ENCODE measurements at regions not wholly inside any gene's neighbourhood (a gene's known extent, or its start where the extent isn't known, plus 50 kb on each side); places are given as distances from the start of the nearest gene placed in this dataset.

DNA sequence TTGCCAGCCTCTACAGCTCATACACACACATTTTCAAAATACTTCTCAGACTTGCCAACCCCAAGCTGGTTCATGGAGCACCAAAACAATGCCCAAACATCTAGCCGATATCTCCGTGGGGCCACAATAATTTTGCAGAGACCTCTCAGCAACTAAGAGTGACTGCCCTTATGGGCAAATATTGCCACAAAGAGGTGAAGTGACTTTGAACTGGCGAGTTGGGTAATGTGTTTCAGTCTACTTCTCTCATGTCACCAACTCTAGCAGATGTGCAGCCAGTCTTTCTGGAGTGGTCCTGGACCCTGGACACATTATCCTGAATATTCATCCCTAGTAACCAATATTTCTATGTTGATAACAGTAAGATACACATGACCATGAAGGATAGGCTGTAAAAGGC is 290.3 kb downstream of the EMP1 start:
- no peak for DNase-seq

DNA sequence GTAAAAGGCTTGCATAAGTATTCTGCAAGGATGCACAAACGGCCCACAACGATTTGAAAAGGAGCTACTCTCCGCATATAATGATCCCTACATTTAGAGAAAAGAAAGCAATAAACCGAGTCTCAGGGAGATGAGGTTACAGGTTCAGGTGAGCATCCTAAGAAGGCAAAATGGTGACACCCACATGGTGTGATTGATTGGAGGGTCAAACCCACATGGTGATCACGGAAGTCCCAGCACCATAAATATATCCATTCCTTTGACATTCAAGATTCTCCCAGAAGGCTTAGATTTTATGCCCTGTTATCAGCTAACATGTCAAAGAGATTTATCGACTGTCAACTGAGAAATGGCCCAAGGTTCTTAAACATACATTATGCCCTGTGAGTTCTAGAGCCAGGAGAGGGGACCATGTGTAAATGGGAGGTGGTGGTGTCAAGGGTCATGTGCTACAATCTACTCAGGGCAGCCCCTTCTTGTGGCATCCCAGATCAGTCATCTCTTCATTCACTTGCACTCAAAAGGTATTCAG is 282.2 kb downstream of the EMP1 start:
- DNase-seq, result no peak

DNA sequence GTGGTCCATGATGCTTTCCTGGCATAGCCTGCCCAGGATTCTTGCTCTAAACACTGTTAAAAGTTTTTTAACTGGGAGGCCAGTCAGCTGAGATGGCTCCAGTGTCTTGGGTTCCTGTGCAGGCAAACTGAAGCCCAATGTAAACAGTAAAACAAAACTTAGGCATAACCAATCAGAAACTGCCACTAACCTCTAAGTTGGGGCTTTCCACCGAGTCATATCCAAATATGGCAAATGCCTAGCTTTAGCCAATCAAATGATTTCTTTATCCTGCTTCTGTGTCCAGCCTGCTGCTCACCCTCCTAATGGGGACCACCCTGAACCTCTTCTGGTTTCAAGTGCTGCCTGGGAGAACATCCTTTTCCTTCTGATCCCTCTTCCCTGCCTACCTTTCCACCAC is 277.9 kb downstream of the EMP1 start:
- DNase-seq, result no peak

DNA sequence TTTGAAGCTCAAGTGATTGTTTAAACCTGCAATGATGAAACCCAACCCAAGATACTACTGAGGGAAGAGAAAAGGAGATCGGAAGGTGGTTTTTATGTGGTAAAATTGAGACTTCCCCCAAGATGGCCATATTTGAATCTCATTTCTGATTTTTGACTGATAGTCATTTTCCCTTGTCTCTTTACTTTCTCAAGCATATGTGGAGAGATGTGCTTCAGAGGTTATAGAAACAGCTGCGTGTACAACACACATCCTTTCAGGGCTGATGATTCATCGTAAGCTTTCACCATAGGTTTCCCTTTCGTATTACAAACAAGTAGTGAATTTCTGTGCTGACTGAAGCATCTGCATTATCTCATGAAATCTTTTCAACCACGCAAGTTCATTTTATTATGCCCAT is 276.2 kb downstream of the EMP1 start:
- DNase-seq, result no peak

DNA sequence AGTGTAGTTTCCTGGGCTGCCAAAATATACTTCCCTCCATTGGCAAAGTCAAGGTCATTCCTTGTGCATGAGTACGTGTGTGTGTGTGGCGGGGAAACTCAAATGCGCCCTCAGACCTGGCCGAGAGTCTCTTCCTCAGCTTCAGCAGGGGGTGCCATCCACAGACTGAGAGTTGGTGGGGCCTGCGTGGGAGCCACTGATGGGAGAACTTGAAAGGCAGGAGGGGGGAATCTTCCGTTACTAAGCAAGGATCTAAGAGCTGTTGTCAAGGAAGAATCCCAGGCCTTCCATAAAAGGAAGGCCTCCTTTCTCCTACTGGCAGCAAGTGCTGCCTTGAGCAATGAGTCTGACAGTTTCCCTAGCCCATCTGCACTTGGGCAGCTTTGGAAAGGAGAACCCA is 274.9 kb downstream of the EMP1 start:
- DNase-seq, result no peak

DNA sequence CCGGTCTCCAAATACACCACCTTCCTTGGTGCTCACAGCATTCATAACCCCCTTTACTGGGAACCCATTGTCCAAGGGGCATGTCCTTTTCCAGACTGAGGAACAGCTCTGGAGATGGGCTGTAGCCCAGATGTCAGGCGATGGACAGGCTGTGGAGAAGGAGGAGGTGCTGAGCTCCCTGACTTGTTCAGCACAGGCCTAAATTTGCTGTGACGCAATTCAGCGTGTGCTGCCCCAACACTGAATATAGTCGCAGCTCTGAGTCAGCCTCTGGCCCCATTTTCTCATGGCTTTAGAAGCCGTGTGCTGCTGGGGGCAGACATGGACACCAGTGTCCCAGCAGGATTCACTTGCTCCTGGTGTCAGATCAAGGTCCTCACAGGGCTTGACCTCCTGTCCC is 269.1 kb downstream of the EMP1 start:
- no peak for DNase-seq

DNA sequence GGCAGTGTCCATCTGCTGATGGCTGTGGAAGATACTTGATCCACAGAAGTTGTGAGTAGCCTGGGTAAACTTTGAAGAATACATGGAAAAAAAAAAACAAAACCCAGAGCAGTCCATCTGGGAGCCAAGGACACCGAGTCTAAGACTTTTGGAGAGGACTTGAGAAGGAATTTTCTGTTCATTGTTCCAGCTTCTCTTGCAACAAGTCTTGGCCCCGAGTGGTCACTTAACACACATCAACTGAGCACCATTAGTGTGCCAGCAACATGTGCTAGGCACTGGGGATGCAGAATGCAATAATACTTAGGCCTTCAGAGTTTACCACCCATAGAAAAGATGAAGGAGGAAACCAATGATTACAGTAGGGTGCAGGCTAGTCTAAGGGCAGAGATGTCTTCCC is 266.7 kb downstream of the EMP1 start:
- no peak for DNase-seq

DNA sequence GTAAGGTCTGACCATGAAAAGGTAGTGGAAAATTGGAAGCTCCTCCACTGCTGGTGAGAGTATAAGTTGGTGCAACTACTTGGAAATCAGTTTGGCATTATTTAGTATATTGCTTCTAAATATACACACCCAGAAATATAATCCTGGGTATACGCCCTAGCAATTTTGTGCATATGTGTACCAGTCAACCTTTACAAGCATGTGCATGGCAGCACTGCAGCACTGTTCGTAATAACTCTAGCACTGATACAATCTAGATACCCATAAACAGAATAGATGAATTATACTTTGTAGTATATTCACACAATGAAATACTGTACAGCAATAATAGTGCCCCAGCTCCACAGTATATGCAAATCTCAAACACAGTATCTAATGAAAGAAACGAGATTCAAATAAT is 265.9 kb downstream of the EMP1 start:
- DNase-seq, result no peak

DNA sequence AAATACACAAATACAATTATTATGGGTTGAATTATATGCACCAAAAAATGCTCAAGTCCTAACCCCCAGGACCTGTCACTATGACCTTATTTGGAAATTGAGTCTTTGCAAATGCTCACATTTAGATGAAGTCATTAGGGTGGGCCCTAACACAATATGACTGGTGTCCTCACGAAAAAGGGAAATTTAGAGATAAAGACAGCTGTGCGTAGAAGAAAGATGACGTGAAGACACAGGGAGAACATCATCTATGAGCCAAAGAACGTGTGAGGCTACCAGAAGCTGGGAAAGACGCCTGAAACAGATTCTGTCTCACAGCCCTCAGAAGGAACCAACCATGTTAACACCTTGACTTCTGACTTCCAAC is 259.2 kb downstream of the EMP1 start:
- no peak for DNase-seq

DNA sequence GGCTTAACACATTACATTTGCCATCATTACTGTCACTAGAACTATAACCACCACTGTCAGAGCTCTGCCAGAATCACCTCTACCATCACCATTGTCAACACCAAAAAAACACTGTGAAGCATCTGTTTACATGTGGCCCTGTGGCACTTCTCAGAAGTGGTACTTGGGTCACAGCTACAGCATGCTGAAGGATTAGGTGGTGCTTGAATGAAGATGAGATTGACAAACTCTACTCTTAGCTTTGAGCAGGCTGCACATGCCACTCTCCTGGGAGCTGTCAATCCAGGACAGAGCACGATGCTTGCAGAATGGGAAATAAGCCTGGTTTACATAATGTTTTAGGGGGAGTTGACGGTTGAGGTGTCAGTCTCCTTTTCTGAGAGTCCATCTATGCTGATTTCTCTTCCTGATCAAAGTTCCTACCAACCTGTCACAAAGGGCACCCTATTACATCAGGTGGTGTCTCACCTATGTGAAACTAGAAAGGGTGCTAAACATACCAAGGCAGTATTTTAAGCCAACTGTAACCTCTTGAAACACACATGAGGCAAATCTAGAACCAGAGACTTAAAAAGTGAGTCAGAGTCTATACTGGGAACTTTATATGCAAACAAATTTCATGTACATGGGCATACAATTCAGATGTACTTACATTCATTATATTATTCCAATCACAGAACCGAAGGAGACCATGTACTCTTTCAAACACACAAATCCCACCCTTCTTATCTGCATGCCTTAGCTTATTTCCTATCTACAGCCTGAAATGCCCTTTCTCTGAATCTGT is 258.7 kb downstream of the EMP1 start:
- DNase-seq, result no peak

DNA sequence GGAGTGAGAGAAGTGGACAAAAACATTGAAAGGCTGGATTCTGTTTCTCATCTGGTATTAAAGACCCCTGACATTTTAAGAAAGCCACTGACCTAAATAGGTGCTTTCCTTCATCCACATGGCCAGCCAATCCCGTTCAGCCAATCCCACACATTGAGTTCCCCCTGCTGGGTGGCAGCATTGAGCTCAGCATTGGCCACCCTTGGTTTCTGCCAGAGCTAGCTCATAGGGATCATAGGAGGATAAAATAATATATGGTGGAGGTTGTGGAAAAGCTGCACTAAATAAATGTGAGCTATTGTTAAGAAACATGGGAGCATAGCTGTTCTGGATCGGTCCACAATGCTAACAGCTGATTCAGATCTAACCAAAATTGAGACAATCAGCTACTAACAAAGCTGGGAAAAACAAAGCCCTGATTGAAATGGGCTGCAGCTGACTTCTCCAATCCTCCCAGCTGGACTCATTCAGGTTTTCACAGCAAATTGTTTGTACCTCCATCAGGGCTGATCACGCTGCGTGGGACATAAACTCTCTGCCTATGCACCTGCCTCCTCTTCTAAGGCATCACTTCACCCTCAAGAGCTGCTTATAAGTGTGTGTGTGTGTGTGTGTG is 256.5 kb downstream of the EMP1 start:
- DNase-seq, result no peak

DNA sequence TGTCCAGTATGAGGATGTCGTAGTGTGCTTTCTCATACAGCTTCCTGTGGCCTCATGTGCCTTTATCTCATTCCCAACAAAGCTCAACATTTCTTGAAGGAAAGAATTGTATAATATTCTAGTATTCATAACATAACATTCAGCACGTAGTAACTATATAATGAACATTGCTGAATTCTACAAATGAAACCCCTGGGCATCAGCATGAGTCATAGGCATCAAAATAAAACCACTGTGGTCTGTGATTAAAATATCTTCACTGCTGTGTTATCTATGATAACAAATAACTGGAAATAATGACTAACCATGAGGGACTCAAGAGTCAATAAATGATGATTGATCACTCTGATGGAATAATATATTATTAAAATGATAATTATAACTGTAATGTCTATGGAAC is 255.2 kb downstream of the EMP1 start:
- DNase-seq, result no peak

DNA sequence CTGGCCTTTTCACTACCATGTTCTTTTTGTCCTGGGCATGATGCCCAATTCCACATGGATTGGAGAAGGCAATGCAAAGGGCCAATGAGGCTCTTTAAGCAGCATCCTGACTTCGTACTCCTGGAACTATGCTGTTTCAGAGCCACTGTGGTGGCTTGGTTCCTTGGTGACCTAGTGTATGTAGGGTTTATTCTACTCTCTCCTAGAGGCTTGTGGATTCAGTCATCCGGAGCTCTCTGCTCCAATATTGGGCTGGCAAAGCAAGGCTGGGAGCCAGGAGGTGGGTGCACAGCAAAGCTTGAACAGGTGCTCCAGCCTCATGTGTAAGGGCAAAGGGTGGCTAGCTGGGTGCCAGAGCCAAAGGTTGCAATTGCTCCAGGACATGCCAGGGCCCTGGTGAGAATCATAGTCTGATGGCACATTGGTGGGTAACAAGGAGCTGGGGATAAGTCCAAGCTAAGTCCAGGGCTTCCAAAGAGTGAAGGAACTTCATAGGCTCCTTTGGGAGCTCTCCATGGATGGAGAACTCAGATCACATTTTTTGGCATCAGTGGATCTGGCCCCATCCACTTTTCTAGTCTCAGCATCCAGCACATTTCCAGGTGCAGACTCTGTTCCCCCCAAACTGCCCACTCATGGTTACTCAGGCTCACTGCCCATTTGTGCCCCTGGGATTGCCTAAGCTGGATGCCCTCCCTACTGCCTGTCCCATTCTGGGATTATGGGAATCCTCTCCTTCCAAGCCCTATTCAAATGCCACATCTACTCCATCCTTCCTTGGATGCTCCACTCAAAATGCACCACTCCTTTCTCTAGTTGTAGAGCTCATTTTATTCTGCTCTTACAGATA is 253.9 kb downstream of the EMP1 start:
- DNase-seq, result no peak

DNA sequence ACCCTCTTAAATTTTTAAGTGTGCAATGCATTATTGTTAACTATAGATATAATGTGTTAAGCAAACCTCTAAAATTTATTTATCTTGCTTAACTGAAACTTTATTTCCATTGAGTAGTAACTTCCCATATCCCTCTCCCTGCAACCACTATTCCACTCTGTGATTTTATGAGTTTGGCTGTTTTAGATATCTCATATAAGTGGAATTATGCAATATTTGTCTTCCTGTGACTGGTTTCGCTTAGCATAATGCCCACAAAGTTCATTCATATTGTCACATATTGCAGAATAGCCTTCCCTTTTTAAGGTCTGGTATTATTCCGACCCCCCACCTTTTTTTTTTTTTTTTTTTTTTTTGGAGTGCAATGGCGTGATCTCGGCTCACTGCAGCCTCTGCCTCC is 247.6 kb downstream of the EMP1 start:
- DNase-seq, result no peak

DNA sequence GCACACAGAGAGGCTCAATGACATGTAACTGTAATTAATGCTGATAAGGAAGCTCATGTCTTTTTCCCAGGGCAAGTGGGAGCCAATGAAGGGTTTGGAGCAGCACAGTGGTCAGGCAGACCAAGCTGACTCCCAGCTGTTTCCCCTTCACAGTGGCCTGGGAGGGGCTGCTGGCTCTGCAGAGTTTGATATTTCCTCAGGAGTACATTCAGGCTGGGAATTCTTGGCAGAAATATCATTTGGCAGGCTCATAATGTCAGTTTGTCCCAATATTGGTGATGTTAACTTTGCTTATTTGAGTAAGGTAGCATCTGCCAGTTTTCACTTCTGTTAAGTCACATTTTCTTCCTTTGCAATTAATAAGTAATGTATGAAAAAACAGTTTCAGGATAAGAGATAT is 247.0 kb downstream of the EMP1 start:
- DNase-seq, result no peak

DNA sequence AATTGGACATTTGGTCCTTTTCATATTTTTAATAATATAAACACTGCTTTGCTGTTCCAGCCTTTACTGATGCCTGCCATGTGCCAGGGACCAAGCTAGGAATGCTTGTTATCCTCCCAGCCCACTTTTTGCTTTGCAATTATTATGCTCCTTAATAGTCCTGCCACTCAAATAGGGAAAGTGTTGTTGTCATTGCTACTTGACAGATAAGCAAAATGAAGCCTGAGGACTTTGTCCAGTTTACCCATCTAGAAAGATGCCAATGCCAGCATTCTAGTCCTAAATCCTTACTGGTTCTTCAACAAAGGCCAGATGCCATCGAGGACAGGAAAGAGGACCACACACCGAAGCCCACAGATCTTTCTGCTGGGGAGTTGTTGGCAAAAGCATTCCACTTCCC is 246.5 kb downstream of the EMP1 start:
- no peak for DNase-seq

DNA sequence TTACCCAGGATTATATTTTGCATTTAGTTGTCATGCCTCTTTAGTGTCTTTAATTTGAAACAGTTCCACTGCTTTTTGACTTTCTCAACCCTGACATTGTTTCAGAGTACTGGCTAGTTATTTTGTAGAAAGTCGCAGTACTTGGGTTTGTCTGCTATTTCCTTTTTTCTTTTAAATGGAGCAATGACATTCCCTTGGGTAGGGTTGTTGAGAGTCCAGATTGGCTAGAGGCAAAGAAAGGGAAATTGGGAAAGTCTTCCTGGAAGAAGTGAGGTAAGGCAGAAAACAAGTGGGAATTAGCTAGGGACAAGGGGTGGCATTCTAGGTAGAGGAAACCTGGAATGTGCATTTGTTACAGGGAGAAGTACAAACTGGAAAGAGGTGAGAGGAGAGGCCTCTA is 245.9 kb downstream of the EMP1 start:
- no peak for DNase-seq

DNA sequence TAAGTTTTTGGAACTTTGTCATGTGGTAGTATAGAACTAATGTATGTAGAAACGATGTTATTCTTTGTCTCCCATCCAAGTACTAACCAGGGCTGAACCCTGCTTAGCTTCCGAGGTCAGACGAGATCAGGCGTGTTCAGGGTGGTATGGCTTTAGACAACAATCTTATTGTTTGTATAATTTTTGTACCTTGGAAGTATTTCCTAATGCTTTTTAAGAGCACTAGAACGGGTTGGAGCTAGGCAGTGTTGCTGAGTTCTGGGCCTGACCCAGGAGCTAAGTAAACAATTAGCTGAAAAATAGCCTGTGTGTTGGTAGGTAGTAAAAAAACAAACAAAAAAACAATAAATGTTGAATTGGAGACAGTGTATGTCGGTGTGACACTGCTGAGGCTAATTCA is 244.3 kb downstream of the EMP1 start:
- no peak for DNase-seq

DNA sequence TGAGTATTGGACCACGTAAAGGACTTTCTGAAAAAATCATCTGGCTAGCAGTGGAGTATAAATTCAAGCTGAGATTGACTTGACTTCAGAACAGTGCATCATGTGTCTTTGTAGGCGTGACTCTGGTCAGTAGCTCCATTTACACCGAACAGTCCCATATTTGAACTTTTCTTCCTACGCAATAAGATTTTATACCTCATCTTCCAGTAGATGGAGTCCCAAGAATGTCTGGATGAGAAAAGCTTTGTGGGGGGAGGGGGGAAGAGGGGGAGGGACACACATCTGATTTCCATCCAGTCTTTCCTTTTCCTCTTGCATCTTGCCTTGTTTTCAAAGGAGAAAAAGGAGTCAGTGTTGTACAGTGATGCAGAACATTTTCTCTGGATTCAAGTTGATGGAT is 241.0 kb downstream of the EMP1 start:
- no peak for DNase-seq

DNA sequence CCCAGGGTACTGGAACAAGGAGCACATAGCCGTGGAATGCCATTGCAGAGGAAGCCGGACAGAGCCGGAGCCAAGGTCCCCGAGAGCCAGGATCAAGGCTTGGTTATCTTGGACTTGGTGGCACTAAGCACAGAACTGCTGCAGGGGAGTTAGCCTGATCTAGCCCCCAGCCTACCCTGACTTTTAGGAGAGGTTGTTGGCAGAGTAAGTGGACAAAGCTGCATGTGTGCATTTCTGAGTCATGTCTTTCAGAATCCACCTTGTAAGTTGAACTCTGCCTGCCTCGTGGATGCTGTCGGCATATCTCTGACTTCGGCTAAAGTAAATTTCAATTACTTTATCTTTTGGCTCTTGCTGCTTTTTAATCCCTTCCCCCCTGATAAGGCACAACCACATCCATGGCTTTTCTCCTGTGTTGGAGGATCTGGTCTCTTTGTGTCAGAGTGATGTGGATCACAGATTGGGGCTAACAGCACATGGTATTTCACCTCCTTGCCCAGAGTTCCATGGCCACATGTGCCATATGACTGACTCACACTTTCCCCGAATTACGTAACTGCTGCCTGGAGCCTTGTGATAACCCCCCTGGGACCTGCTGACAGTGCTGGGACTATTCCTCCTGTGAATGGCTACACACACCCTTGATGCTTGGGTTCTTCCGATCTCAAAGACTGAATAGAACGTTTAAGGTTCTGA is 240.3 kb downstream of the EMP1 start:
- no peak for DNase-seq

DNA sequence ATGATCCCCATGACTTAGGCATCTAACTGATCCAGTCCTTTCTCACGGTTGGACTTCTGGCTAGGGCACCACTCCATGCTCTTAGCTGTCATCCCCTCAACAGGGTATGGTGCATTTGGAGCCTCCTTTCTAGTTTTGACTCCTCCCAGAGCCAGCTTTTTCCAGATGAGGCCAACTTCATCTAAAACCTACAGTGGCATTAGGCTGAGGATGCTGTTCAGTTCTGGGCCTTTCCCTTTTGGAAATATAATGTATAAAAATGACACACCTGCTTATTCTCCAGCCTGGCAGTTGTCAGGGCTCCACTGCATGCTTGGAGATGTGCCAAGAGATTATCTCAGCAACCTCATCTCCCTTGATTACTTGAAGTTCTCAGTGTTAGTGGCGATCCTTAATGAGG is 239.7 kb downstream of the EMP1 start:
- no peak for DNase-seq

DNA sequence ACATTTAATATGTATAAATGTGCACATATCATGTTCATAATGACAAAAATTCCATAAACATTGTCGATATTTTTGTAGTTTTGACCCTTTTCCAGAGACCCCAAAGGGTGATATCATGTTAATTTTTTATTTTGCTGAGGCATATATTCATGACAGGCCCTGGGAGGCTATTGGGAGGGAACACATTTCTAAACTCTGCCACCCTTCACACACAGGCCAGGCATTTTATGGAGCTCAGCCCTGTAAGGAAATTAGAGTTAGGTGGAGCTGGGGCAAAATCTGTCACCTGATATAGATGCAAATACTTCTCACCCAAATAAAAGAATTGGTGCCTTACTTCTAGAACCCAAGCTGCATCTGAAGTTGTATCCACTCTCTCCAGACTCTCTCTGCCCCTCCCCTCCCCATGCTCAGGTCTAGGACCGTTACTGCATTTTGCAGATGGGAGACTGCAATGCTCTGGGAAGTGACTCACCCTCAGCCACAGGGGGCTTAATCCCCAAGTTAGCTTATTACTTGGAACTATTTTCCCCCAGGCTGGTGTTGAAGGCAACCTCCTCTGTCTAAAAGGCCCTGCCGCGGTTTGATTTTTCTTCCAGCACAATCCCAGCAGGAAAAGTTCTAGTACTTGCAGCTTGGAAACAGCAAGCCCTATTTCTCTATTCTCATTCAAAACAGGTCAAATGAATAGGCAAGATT is 238.9 kb downstream of the EMP1 start:
- DNase-seq, result no peak

DNA sequence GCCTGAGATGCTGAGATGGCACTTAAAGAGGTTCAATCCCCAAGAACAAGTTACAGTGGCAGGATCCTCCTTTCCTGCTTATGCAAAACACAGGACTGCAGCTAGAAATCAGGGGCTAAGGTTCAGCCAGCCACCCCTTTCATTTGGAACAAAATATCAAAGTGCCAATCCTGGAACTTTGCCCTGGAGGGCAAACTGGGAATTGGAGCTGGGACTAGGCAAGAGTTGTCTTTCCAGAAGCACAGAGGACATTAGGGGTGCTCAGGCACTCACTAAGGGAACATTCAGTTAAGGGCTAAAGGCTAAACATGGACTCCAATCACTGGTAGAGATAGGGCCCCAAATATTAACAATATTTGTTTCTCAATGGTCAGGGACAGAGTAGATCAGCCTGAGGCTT is 237.2 kb downstream of the EMP1 start:
- DNase-seq, result no peak
